Cardiac fibroblast (primary cell): ENCODE measurements at regions not wholly inside any gene's neighbourhood (a gene's known extent, or its start where the extent isn't known, plus 50 kb on each side); places are given as distances from the start of the nearest gene placed in this dataset.
A peak's percentile ranks its signal among the peaks of the same experiment; 100 is the strongest.

Experiments
- DNase-seq, 2 donors: peaks; one replicate each; pipeline versions ENCODE4 v3.0.0 to v3.0.0-alpha.2; 2010; ENCODE audit warnings: low read depth in 2 of 2
- H3K4me3 ChIP-seq, 2 donors: replicated peaks in 1 of 2; 1 replicate in 1 of 2; 2 replicates in 1 of 2; pipeline ENCODE4 v1.5.1; 2011; ENCODE audit warnings: low read depth in 2 of 2, low read length in 2 of 2, mild to moderate bottlenecking in 2 of 2, moderate library complexity in 1 of 2
- TF ChIP-seq, protein P1 (sequence below): IDR thresholded peaks from one replicate; pipeline ENCODE4 v1.5.1; 2011; ENCODE audit warnings: low read depth, mild to moderate bottlenecking, low read length, inconsistent platforms

DNA sequence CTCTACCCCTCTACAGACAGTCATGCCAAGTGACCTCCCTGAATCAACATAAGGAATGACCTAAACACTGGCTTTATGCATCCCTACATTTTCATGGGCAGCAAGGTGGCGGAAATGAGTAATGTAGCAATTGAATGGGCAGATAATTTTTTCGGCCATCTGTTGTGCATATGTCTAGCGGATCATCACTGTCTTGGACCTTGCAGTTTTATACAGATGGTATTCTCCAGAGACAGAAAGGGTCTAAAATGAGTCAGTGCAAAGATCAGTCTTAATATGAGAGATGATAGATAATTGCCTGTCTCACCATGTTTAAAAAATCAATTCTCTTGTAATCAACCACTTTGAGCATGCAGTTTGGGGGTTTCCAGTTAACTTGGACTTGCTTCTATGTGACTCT, 177.3 kb upstream of the DKK2 start:
- DNase-seq = peak in 1 of 2 donors; percentile 10
- TF ChIP-seq, protein P1, sequence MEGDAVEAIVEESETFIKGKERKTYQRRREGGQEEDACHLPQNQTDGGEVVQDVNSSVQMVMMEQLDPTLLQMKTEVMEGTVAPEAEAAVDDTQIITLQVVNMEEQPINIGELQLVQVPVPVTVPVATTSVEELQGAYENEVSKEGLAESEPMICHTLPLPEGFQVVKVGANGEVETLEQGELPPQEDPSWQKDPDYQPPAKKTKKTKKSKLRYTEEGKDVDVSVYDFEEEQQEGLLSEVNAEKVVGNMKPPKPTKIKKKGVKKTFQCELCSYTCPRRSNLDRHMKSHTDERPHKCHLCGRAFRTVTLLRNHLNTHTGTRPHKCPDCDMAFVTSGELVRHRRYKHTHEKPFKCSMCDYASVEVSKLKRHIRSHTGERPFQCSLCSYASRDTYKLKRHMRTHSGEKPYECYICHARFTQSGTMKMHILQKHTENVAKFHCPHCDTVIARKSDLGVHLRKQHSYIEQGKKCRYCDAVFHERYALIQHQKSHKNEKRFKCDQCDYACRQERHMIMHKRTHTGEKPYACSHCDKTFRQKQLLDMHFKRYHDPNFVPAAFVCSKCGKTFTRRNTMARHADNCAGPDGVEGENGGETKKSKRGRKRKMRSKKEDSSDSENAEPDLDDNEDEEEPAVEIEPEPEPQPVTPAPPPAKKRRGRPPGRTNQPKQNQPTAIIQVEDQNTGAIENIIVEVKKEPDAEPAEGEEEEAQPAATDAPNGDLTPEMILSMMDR = no peak
- no peak overlapping the region for H3K4me3 ChIP-seq

- no peak overlapping the region for H3K4me3 ChIP-seq
- TF ChIP-seq, protein P1 = no peak
These were observed 176.5 kb upstream of the DKK2 start for GRCh38 chr4:107212565-107212964.

GRCh38 chr4:107210450-107211239, 174.5 kb upstream of the DKK2 start:
- peak overlapping the region; percentile 46 to 59 for H3K4me3 ChIP-seq
- peak; percentile 42 to 52 for DNase-seq
- TF ChIP-seq, protein P1 = no peak

More at GRCh38 chr4:107212565-107212964, 176.5 kb upstream of the DKK2 start:
- DNase-seq = no peak

DNA sequence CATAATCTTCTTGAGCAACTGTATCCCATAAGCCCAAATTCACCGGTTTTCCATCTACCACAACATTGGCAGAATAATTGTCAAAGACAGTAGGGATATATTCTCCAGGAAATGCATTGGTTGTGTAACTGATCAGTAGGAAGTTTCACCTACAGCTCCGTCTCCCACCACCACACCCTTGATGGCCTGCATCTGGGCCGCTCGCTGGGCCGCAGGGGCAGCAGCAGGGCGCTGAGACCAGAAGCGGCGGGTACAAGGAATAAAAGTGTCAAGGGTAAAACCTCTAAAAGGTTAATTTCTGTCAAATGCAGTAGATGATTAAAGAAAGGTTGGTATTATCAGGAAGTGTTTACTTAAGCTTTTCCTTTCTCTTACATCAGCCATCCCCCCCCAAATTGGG, 167.6 kb upstream of the DKK2 start:
- TF ChIP-seq, protein P1 = no peak
- no peak overlapping the region for H3K4me3 ChIP-seq
- DNase-seq = no peak

GRCh38 chr4:107202744-107203143, 166.6 kb upstream of the DKK2 start:
- TF ChIP-seq, protein P1 = no peak
- peak in 1 of 2 donors; percentile 19 for DNase-seq
- no peak overlapping the region for H3K4me3 ChIP-seq

- DNase-seq = no peak
- H3K4me3 ChIP-seq = no peak overlapping the region
- TF ChIP-seq, protein P1 = no peak
These were observed 161.0 kb upstream of the DKK2 start for GRCh38 chr4:107197121-107197520.
